ENCODE measurements at regions not wholly inside any gene's neighbourhood (a gene's known extent, or its start where the extent isn't known, plus 50 kb on each side); places are given as distances from the start of the nearest gene placed in this dataset.

- no peak for DNase-seq (ENCODE audit: low spot score)
Measured at GRCh38 chr12:124395284-124395752, 100.4 kb downstream of the RFLNA start.

- no peak for DNase-seq (ENCODE audit: low spot score)
Measured at GRCh38 chr12:124394462-124395128, 99.7 kb downstream of the RFLNA start.

GRCh38 chr12:124393831-124394230 is 98.9 kb downstream of the RFLNA start:
- no peak for DNase-seq (ENCODE audit: low spot score)

GRCh38 chr12:124393414-124393790 is 98.5 kb downstream of the RFLNA start:
- no peak for DNase-seq (ENCODE audit: low spot score)

- DNase-seq (ENCODE audit: low spot score): peak; percentile 65
Measured at GRCh38 chr12:124392667-124393413, 97.9 kb downstream of the RFLNA start.

GRCh38 chr12:124392271-124392666 is 97.4 kb downstream of the RFLNA start:
- DNase-seq (ENCODE audit: low spot score): peak; percentile 56

GRCh38 chr12:124391340-124392261 is 96.7 kb downstream of the RFLNA start:
- peak; percentile 56 for DNase-seq (ENCODE audit: low spot score)

- peak; percentile 78 for DNase-seq (ENCODE audit: low spot score)
Measured at GRCh38 chr12:124390442-124391097, 95.7 kb downstream of the RFLNA start.

GRCh38 chr12:124389725-124390441 is 95.0 kb downstream of the RFLNA start:
- no peak for DNase-seq (ENCODE audit: low spot score)

- DNase-seq (ENCODE audit: low spot score): peak; percentile 69
Measured at GRCh38 chr12:124389138-124389724, 94.3 kb downstream of the RFLNA start.

- DNase-seq (ENCODE audit: low spot score): peak; percentile 44
Measured at GRCh38 chr12:124388679-124389137, 93.8 kb downstream of the RFLNA start.

- DNase-seq (ENCODE audit: low spot score): no peak
Measured at GRCh38 chr12:124388038-124388671, 93.3 kb downstream of the RFLNA start.

GRCh38 chr12:124387528-124387911 is 92.6 kb downstream of the RFLNA start:
- DNase-seq (ENCODE audit: low spot score): no peak

- DNase-seq (ENCODE audit: low spot score): no peak
Measured at GRCh38 chr12:124386661-124387527, 92.0 kb downstream of the RFLNA start.

GRCh38 chr12:124386059-124386458 is 91.2 kb downstream of the RFLNA start:
- DNase-seq (ENCODE audit: low spot score): no peak

GRCh38 chr12:124385219-124385969 is 90.5 kb downstream of the RFLNA start:
- no peak for DNase-seq (ENCODE audit: low spot score)

- no peak for DNase-seq (ENCODE audit: low spot score)
Measured at GRCh38 chr12:124384299-124384894, 89.5 kb downstream of the RFLNA start.

GRCh38 chr12:124383028-124383427 is 88.1 kb downstream of the RFLNA start:
- no peak for DNase-seq (ENCODE audit: low spot score)

Data from kidney capillary endothelial cell (primary cell).